ENCODE measurements at regions not wholly inside any gene's neighbourhood (a gene's known extent, or its start where the extent isn't known, plus 50 kb on each side); places are given as distances from the start of the nearest gene placed in this dataset.

DNA sequence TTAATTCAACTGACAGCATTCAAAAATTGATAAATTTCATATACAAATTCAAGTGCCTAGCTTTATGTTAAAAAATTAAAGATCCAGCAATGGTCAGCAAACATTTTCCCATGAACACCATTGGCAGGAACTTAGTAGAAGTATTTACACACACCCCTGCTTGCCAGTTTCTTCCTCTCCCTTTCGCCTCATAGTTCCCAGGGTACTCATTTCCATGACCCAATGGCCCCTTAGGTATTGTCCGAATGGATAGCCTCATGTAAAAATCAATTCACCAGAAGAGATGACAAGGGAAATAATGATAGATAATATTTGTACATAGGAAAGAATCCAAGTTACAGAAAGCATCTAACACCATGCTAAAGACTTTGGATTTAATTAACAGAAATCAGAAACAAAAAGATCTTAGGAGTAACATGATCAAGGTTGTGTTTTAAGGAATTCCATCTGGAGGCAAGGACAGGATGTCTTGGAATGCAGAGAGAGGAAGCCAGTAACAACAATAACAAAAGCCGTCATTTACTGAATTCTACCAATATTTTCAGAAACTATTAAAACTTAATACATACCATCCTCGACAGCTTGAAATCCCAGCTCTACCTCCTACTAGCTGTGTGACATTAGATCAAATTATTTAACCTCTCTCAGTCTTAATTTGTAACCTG lies 423.0 kb downstream of the IRS1 start:
- DNase-seq = no peak

DNA sequence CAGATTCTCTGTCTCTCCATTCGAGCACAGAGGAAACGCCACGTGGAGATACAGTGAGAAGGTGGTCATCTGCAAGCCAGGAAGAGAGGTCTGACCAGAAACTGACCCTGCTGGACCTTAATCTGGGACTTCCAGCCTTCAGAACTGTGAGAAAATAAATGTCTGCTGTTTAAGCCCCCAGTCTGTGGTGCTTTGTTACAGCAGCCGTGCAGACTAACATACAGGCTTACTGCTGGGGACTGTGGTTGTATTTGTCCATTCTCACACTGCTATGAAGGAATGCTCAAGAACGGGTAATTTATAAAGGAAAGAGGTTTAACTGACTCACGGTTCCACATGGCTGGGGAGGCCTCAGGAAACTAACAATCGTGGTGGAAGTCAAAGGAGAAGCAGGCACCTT lies 432.7 kb downstream of the IRS1 start:
- DNase-seq = no peak

DNA sequence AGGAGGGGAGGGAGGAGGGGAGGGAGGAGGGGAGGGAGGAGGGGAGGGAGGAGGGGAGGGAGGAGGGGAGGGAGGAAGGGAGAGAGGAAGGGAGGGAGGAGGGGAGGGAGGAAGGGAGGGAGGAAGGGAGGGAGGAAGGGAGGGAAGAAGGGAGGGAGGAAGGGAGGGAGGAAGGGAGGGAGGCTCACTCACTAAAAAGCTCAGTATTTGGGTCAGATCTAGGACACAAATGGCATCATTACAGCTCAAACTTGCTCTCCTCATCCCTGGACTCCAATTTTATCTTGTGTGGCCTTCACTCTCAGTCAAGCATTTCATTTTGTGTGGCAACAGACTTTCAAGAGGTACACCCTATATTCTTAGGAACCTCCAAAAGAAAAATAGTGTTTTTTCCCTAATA lies 435.4 kb downstream of the IRS1 start:
- DNase-seq = no peak

DNA sequence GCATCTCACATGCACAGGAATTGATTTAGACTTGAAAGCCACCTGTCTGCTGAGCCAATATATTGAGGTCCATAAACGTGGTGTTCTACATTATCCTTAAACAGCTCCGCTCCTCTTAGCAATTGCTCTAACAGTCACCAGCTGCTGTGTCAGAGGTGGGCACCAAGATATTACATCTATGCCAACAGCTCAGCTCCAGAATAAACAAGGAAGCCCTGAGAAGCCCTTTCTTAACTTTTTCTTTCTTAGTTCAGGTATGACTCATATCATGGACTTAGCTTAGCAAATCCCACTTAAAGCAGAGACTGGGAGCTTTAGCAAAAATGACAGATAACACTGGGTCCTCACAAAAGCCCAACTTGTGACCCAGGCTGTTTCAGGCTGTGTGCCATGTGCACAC lies 436.6 kb downstream of the IRS1 start:
- DNase-seq = no peak

DNA sequence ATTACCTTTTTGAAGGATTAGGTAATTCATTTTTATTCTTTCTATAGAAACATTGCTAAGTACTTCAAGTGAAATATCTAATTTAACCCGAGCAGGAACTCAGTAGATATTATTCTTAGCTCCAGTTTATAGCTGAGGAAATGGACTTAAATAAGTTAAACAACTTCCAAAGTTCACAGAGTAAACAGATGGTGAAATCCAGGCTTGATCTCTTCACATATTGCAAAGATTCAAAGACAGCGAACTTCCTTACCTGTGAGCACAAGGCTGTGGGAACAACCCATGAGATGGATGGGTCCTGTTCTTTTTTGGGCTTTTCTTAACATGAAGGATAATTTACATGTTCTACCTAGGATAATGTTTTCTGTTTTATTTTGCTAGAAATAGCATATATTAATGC lies 439.0 kb downstream of the IRS1 start:
- no peak for DNase-seq

DNA sequence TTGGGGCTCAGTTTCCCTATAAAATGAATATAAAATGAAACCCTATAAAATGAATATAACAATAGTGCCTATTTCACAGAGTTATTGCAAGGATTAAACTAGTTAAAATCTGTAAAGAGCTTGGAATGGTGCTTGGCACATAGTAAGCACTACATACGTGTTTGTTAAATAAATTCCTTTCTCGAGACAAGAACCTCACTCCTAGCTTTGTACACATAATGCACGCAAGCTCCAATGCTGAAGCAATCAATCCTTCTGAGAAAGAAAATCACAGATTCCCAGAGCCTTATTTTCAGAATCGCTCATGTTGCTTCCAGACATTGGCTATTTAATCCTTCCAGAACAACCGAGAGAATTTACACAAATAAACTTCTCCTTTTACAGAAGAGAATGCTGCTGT lies 440.9 kb downstream of the IRS1 start:
- no peak for DNase-seq

DNA sequence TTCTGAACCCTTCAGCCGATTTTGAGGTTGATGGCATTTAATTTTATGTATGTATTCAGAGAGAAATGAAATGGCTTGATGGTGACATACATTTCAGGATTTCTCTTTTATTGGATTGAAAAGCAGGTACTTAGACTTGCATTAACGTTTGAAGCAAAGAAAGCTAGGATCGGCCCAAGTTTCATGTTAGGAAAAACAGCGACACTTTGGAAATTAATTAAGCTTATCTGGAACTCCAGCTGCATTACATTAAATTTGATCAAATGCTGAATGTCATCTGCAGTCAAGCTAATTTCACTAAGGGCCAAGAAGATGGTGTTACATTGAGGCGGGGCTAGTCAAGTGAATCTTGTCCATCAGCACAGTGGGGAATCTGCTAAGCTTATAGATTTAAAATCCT lies 441.8 kb downstream of the IRS1 start:
- DNase-seq = no peak

DNA sequence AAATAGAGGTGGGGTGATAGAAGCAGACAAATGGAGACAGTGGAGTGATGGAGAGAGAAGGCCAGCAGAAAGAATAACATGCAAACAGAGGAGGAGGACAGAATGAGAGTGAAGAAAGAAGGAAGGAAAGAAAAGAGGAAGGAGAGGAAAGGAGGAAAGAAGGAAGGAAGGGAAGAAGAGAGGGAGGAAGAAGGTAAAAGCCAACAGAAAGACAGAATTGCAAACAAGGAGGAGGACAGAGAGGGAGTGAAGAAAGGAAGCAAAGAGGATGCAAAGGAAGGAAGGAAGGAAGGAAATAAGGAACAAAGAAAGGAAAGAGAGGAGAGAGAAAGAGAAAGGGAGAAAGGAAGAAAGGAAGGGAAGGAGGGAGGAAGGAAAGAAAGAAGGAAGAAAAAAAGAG lies 444.0 kb downstream of the IRS1 start:
- no peak for DNase-seq

DNA sequence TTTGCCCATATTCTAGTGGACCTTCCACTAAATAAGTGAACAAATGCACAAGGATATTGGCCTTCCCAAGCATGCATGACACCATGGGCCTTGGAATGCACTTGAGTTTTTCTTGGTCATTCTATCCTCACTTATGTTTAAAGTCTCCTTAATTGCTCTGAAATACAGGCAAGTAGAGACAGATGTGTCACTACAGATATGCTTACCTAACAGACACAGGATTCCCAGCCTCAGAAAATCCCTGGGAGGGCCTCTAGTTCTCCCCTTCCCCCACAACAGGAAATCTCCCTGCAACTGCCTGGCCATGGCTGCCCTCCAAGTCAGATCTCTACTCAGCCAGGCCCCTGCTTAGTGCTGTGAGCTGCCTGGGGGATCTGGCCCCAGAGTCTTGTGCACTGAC lies 445.2 kb downstream of the IRS1 start:
- no peak for DNase-seq

DNA sequence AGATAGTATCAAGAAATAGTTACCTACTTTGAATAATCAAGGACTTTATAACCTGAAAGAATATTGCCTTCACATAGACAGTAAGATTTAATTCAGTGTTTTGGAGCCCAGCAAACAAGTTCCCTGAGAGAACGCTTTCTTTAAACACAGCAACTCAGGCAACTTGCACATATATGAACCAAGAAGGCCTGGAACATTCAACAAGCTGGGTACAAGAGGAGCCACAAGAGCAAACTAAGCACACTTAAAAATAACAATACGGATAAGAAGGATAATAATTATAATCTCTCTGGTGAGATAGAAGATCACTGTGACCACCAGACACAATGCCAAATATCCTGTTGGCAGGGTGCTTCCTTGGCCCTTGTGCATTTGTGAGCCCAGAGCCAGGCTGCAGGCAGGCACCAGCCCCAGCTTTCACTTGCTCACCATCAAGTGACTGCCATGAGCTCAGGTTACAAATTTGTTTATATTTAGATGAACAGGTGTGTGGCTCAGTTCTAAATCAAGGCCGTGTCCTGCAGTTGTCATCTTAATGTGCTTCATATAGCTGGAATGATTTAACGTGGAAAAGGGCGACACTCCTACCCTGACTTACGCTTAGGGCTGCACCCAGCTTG lies 446.6 kb downstream of the IRS1 start:
- DNase-seq = no peak

DNA sequence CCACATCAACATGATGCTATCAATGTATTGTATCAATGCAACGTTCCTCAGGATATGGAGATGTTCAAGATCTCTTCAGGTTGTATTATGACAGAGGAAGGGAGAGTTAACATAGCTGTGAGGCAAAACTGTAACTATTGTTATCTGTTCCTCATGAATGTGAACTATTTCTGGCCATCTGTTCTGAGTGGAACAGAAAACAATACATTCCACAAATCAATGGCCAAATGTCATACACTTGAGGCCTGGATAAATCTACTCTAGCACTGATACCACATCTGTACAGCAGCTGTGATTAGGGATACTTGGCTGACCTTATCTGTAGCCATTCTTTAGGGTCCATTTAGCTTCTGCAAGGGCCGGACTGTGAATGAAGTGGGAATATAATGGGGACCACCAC lies 447.9 kb downstream of the IRS1 start:
- no peak for DNase-seq

DNA sequence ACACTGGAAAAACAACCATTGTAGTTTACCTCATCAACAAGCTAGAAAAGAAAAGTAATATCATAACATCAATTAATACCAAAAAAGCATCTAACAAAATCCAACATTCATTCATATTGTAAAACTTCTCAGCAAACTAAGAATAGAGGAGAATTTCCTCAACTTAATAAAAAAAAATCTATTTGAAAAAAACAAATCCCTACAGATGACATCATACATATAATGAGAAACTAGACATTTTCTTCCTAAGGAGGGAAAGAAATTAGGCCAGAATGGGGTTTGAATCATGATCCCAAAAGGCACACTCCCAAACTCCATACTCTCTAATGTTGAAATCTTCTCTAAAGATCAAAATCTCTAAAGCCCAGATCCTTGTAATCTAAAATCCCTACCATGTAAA lies 460.0 kb downstream of the IRS1 start:
- DNase-seq = no peak

DNA sequence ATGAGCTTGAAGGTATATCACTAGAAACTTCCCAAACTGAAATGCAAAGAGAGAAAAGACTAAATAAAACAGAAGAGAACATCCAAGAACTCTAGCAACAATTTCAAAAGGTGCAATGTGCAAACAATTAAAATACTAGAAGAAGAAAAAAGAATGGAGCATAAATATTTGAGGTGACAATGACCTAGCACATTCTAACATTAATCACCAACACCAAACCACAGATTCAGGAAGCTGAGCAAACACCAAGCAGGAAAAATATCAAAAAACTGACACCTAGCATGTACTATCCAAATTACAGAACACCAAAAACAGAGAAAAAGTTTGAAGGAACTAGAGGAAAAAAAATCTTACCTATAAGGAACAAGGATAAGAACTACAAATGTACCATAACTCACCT lies 460.8 kb downstream of the IRS1 start:
- DNase-seq = no peak

DNA sequence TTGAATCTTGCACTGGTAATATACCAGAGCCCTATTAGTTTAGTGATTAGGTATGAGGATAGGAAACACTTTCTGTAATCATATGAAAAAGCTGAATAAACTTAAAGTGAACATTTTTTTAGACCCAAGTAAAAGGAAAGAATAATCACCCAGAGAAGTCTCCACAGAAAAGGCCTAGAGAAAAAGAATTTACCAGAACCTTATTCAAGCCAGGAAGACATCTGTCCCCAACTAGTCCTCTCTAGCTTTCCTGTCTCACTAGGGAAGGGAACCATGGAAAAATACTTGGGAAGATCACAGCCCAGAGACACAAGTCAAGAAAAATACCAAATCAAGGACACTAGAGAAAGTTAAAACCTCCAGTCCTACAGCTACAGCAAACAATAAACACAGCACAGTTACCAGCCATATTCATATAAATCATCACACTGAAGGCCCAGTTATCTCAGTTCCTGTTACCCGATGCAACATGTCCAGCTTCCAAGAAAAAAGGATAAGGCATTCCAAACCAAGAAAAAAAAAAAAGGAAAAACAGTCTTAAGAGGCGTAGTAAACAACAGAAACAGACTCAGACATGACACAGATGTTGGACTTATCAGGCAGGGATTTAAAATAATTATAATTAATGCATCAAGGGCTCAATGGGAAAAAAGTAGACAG lies 461.5 kb downstream of the IRS1 start:
- no peak for DNase-seq

DNA sequence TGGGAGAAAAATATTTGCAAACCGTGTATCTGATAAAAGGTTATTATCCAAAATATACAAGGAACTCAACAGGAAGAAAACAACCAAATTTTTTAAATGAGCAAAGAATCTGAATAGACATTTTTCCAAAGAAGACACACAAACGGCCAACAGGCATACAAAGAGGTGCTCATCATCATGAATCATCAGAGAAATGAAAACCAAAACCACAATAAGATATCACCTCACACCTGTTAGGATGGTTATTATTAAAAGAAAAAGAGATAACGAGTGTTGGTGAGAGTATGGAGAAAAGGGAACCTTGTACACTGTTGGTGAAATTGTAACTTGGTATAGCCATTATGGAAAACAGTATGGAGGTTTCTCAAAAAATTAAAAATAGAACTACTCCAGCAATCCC lies 463.3 kb downstream of the IRS1 start:
- DNase-seq = no peak

DNA sequence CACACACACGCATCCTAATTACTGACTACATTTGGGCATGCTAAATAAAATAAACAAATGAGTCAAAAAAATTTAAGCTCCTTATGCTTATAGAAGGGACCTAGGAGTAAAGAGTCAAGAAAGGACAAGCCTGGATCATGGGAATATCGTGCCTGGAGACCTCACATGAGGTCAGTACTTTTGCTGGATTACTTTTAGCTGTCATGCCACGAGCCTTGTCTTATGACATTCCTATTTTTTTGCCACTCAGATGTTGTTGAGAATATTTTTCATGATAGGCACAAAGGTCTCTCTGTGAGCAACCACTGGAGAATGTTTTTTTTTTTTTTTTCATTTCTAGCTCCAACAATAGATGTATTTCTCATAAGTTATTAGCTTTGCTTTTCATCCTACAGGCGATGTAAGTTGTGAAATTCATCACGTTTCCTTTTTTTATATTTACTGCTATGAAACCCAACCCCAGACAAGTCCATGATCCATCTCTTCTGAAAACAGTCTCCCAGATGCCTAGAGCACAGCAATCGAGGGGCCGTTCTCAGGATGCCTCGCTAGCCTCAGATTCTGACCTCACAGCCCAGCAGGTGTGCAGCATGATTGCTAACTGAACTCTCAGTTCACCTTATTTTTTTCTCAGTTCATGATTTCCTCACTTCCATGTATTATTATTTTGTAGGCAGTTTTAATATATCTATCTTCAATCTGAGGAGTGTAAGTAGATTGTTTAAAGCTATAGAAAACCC lies 464.5 kb downstream of the IRS1 start:
- no peak for DNase-seq

DNA sequence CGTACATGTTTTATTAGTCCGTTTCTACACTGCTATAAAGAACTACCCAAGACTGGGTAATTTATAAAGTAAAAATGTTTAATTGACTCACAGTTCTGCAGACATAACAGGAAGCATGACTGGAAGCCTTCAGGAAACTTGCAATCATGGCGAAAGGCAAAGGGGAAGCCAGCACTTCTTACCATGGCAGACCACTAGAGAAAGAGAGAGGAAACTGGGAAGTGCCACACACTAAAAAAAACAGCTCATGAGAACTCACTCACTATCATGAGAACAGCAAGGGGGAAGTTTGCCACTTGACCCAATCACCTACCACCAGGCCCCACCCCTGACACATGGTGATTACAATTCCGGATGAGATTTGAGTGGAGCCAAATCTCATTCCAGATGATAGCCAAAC lies 466.2 kb downstream of the IRS1 start:
- no peak for DNase-seq

DNA sequence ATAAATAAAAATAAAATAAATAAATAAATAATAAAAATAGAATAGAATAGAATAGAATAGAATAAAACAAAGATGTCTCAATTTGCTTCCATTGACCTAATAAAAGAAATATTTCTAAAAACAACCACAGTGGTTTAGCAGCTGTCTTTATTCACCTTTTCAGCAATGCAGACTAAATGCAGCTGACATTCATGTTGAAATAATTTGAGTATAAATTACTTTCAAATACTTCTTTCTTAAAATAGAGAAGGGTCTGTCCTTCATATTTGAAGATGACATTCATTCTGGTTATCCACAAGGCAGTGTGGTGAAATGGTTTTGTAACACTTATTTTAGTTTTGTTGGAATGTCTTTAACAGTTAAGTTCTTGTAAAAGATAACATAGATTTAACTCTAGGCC lies 469.4 kb downstream of the IRS1 start:
- DNase-seq = no peak

DNA sequence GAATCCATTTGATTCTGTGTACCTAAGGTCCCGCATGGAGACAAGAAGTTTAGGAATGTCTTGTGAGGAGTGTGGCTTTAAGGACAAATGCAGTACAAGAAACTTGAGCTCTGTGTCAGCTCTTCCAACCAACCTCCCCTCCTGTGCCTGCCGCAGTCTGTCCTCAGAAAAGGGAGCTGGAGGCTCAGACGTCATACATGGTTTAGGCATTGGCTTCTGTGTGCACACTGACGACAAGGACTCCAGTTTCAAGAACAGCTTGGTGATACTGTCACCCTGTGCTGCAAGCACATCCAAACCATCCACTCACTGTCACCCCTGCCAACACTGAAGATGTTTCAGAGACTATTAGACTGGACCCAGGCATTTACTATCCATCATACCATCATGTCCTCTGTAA lies 470.4 kb downstream of the IRS1 start:
- DNase-seq = no peak

DNA sequence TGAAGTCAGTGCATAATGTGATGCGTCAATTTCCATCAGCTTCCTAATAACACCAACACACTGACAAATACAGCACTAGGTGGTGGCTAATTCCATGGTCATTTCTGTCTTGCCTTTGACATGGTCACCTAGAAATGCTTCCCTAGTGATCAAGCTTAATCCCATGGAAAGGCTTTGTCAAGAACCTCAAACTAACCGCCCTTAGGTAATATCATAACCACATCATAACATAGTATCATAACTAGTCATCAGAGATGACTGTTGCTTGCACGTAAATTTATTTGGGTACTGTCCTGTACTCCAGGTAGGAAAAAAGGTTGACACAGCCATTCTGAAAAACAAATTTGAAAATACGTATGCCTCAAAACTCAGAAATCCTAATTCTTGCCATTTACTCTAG lies 471.8 kb downstream of the IRS1 start:
- no peak for DNase-seq

DNA sequence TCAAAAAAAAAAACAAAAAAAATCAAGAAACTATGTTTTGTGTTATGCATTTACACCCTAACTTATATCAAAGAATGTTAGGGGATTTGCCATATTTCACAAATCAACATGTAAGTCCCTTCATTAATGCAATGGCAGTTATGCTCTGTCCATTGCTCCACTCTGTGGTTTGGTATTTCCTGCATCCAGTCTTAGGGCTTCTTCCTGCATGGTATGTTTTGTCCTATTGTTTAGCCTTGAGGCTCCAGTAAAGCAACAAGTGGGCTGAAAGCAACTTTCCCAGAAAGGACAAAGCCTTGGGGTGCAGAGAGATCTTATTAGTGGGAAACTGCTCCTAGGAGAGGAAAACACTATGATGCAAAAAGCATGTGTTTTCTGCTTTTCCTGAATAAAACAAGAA lies 474.1 kb downstream of the IRS1 start:
- no peak for DNase-seq

DNA sequence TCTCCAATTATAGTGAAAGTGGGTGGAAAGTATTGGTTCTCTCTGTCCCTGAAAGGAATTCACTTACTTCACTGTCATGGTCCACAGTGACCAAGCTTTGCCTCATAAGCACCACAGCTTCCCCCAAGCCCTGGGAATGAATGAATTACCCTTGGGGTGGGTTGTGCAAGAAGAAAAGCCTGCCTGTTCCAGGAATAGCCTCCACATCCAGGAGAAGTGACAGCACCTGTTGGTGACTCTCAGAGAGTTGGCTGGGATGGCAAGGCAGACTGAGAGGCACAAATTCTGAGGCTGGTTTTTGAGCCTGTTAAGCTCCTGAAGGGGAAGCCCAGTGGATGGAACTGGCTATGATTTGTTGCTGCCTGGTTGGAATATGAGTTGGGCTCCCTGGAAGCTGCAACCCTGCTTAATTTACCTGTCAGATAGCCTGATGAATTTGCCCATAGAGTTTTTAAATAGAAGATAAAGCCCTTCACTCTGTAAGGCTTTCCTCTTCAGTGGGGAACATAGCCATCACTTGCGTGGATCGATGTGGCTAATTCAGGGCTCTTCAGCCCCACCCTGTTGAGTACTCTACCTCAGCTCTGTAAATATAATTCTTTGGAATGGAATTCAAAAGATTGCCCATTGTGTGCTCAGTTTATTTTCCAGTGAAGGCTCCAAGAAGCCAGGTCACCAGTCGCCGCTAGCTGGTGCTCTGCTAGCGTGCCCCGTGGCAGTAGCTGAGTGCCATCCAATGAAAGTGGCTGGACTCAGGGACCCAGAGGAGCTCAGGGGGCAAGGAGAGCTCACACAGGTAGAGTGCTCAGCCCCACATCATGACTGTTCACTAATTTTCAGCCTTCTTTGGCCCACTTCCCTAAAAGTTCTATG lies 479.3 kb downstream of the IRS1 start:
- no peak for DNase-seq

DNA sequence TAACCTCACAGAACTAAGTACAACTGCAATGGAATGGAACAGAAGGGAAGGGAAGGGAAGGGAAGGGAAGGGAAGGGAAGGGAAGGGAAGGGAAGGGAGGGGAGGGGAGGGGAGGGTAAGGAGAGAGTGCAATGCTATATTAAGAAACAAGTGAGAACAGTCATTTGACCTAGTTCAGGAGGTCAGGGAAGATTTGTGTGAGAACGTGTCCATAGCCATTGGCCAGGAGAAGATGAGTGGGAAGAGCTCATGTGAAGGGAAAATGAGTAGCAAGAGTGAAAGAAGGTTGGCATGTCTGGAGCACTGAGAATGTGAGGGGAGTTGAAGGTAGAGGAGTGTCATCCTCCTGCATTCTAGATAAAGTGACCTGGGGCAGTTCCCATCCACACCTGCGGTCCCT lies 481.6 kb downstream of the IRS1 start:
- no peak for DNase-seq
